ENCODE measurements at regions not wholly inside any gene's neighbourhood (a gene's known extent, or its start where the extent isn't known, plus 50 kb on each side); places are given as distances from the start of the nearest gene placed in this dataset.

DNA sequence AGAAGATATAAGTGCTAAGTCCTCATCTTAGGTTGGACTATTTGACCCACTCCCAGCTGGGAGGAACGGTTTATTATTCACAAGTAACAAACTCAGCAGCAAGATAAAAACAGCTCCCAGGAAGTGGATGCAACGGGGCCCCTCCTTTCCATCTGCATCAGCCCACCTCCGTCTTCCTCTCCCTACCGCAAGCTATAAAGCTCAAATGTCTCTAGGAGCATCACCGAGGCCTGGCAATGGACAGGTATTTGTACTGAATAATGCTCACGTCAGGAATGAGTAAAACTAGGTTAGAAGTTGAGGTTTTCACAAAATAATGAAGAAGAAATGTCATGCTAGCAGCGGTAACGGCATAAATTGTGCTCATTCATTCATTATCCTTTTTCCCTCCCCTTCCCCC lies 408.7 kb upstream of the PSMD7 start:
- no peak for DNase-seq (ENCODE audit: insufficient read length)
- no peak for TF ChIP-seq POLR2AphosphoS5 (IDR thresholded peaks at IDR 0.05; ENCODE audit: low read depth, low read length)
- no peak for TF ChIP-seq TAF1 (IDR thresholded peaks at IDR 0.05; ENCODE audit: borderline replicate concordance, low read depth, low read length)
- TF ChIP-seq POLR2A (IDR thresholded peaks at IDR 0.05; ENCODE audit: low read depth, low read length): no peak
- FAIRE-seq: no peak

DNA sequence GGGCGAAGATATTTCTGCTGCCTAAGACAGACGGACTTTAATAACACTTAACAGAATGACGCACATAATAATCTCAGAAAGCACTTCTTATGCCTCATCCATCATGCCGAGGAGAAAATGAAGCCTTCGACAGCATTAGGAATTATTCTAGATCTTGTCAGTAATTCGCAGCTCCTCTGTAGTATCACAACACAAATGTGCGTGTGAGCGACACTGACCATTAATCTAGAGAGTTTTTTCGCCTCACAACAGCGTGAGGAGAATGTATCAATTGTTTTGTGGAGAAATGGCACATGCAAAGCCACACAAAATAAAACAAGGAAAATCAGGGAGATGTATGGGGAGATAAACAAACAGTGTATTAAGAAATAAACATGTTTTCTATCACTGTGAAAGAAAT lies 410.2 kb upstream of the PSMD7 start:
- no peak for TF ChIP-seq POLR2AphosphoS5 (IDR thresholded peaks at IDR 0.05; ENCODE audit: low read depth, low read length)
- no peak for TF ChIP-seq POLR2A (IDR thresholded peaks at IDR 0.05; ENCODE audit: low read depth, low read length)
- TF ChIP-seq TAF1 (IDR thresholded peaks at IDR 0.05; ENCODE audit: borderline replicate concordance, low read depth, low read length): no peak
- no peak for DNase-seq (ENCODE audit: insufficient read length)

DNA sequence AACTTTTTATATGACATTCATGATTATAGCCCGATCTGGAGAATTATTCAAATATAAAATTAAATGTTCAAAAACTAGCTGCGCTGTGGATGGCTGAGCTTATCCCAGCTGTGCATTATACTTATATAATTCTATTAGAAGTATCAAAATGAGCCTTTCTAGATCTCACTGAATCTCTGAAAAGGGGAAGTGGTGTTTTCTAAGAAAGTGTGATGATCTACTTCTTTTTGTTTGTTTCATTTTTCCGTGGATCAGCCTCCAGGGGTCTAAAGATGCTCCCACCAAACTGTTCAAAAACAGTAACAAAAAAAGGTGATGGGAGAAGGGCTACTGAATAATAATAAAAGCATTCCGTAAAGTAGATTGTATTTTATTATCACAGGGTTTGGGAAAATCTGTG lies 411.3 kb upstream of the PSMD7 start:
- DNase-seq (ENCODE audit: insufficient read length) (no peak), FAIRE-seq (no peak)
- TF ChIP-seq TAF1 (IDR thresholded peaks at IDR 0.05; ENCODE audit: borderline replicate concordance, low read depth, low read length): no peak
- TF ChIP-seq POLR2A (IDR thresholded peaks at IDR 0.05; ENCODE audit: low read depth, low read length): no peak
- TF ChIP-seq POLR2AphosphoS5 (IDR thresholded peaks at IDR 0.05; ENCODE audit: low read depth, low read length): no peak

More for the DNA sequence above, 410.2 kb upstream of the PSMD7 start:
- FAIRE-seq: no peak

DNA sequence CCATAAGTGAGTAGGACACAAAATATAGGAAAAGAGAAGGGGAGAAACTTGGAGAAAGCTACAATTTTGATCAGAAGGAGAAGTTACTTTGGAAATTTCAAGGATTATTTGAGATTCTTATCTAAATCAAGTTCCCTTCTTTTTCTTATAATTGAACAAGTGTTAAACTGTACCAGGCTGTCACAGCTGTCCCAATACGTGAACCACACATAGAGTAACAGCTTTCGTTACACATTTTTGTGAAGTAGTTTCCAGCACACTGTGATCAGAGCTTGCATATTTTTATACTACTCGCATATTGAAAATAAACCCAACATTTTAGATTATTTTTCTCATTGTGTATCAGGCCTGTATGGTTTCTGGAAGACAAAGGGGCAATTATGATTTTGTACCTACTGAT lies 412.8 kb upstream of the PSMD7 start:
- FAIRE-seq: no peak
- DNase-seq (ENCODE audit: insufficient read length): no peak
- TF ChIP-seq POLR2A (IDR thresholded peaks at IDR 0.05; ENCODE audit: low read depth, low read length) (no peak), POLR2AphosphoS5 (IDR thresholded peaks at IDR 0.05; ENCODE audit: low read depth, low read length) (no peak), TAF1 (IDR thresholded peaks at IDR 0.05; ENCODE audit: borderline replicate concordance, low read depth, low read length) (no peak)

DNA sequence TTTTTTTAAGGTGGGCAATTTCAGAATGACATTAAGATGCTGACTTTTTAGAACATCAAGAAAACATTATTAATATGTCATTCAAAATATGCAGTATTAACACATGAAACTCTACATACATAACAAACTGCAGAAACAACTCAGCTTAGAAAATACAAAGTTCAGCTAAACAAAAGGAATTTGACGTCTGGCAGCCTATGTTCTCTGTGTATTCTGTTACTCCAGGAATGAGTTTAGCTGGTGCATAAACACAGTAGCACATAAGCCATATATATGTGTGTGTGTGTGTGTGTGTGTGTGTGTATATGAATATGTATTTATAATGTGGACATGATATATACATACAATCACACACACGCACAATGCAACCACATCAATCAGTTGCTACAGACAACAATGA lies 413.5 kb upstream of the PSMD7 start:
- no peak for FAIRE-seq
- TF ChIP-seq POLR2A (IDR thresholded peaks at IDR 0.05; ENCODE audit: low read depth, low read length) (no peak), POLR2AphosphoS5 (IDR thresholded peaks at IDR 0.05; ENCODE audit: low read depth, low read length) (no peak), TAF1 (IDR thresholded peaks at IDR 0.05; ENCODE audit: borderline replicate concordance, low read depth, low read length) (no peak)
- no peak for DNase-seq (ENCODE audit: insufficient read length)

DNA sequence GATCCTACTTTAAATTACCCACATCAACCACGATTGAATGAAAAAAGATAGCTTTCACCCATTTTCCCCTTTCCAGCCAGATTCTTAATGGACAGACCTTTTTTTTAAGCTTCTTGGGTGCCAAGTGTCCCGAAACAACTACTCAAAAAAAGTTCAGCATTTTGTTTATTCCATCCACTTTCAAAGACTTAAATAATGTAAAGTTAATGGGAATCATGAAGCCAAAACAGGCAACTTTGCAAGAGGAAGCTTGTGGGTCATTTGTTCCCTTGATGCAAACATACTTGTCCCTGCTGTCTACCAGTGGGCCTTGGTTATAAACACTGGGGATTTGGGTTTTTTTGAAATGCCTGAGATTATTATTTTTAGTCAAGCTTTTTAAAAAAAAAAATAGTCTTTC lies 414.0 kb upstream of the PSMD7 start:
- TF ChIP-seq POLR2AphosphoS5 (IDR thresholded peaks at IDR 0.05; ENCODE audit: low read depth, low read length): no peak
- TF ChIP-seq POLR2A (IDR thresholded peaks at IDR 0.05; ENCODE audit: low read depth, low read length): no peak
- TF ChIP-seq TAF1 (IDR thresholded peaks at IDR 0.05; ENCODE audit: borderline replicate concordance, low read depth, low read length): no peak
- FAIRE-seq (no peak), DNase-seq (ENCODE audit: insufficient read length) (no peak)

DNA sequence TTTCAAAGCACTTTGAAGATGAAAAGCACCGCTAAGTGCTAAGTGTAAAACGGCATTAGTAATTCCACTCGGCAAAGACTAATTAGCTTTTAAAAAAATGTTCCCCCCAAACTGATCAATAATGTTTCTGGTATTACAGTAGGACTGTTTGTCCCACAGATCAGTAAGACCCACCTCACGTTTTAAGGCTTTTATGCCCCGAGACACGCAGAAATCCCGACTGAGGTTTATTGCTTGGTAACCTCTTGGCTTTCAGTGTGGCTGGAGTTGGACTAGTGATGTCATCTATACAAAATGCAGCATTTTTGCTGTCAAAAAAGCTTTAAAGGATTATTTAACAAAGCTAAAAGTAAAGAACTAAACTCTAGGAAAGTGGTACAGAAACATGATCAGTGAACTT lies 414.6 kb upstream of the PSMD7 start:
- DNase-seq (ENCODE audit: insufficient read length) (no peak), FAIRE-seq (no peak)

DNA sequence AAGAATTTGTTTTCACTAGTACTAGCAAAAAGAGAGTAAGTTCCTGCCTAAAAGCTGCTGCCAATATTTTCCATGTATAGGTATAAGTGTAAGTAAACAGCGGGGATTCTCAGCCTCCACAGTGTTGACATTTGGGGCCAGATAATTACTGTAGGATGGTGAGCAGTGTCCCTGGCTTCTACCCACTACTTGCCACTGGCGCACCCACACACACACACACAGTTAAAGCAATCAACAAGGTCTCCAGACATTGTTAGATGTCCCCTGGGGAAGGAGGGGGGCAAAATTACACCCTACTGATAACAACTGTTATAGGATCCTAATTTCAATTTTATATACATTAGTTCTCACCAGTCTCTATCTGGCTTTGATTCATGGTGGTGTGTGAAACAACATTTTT lies 417.0 kb upstream of the PSMD7 start:
- TF ChIP-seq TAF1 (IDR thresholded peaks at IDR 0.05; ENCODE audit: borderline replicate concordance, low read depth, low read length) (no peak), POLR2A (IDR thresholded peaks at IDR 0.05; ENCODE audit: low read depth, low read length) (no peak), POLR2AphosphoS5 (IDR thresholded peaks at IDR 0.05; ENCODE audit: low read depth, low read length) (no peak)
- no peak for DNase-seq (ENCODE audit: insufficient read length)
- no peak for FAIRE-seq

More for the DNA sequence above, 414.6 kb upstream of the PSMD7 start:
- TF ChIP-seq TAF1 (IDR thresholded peaks at IDR 0.05; ENCODE audit: borderline replicate concordance, low read depth, low read length): no peak
- TF ChIP-seq POLR2AphosphoS5 (IDR thresholded peaks at IDR 0.05; ENCODE audit: low read depth, low read length): no peak
- TF ChIP-seq POLR2A (IDR thresholded peaks at IDR 0.05; ENCODE audit: low read depth, low read length): no peak

DNA sequence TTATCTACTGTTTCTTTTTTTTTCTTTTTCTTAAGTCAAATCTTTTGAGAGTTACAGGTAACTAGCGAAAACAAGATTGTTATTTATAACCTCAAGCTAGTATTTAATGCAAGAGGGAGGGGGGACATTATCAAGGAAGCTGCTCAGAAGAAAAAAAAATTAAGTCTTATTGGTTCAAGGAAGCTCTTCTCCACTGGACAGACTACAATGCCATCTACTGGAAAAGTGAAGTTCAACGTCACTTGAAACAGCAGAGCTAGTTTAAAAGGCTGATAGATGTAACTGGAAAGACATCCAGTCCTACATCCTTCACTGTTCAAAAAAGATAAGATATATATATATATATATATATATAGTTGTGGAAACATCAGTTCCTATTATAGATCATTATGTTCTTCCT lies 418.0 kb upstream of the PSMD7 start:
- no peak for DNase-seq (ENCODE audit: insufficient read length)

DNA sequence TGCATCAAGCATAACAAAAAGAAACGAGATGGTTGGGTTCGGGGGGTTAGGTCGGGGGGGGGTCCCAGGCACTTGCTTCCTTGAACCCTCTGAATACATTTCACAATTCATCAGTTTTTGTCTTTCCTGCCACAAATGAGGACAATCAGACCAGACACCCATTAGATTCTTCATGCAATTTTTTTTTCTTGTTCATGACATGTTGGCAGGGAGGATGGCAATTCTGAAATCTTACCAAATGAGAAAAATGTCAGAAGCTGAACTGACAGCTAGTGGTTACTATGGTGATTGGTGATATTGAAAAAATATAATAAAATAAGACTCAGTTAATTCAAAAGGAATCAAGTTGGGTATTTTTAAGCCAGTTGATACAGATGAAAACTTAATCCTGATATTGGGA lies 419.5 kb upstream of the PSMD7 start:
- no peak for FAIRE-seq
- no peak for TF ChIP-seq POLR2A (IDR thresholded peaks at IDR 0.05; ENCODE audit: low read depth, low read length)

More for the DNA sequence above, 418.0 kb upstream of the PSMD7 start:
- FAIRE-seq: no peak
- TF ChIP-seq TAF1 (IDR thresholded peaks at IDR 0.05; ENCODE audit: borderline replicate concordance, low read depth, low read length) (no peak), POLR2A (IDR thresholded peaks at IDR 0.05; ENCODE audit: low read depth, low read length) (no peak), POLR2AphosphoS5 (IDR thresholded peaks at IDR 0.05; ENCODE audit: low read depth, low read length) (no peak)

DNA sequence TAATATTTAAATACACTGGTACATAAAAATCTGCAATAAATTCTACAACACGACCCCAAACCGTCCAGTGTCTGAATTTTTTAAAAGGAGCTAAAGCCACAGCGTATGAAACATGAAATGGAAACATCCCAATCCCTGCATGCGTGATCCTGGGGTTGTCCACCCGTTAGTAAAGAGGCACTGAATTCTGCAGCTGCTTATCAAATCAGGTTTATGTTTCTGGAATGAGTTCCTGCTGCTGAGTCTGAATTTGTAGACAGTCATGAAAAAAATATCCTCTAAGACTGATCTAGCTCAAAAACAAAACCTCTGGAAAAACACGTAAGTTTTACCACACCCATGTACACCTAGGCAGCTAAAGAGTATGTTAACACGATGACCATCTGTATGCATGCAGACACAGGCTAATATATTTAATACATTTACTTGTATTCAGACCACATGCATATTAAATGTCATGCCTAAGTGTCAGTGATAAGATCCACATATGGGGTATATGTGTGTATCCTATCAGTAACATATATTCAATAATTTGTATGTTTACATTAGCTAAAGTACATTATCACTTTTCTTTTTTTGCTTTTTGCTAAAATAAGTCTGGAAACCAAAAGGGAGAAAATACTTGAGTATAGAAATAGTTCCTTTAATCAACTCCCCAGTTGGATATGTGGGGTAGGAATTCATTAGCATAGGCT lies 420.5 kb upstream of the PSMD7 start:
- FAIRE-seq (no peak), DNase-seq (ENCODE audit: insufficient read length) (no peak)
- no peak for TF ChIP-seq POLR2AphosphoS5 (IDR thresholded peaks at IDR 0.05; ENCODE audit: low read depth, low read length)

More for the DNA sequence above, 419.5 kb upstream of the PSMD7 start:
- DNase-seq (ENCODE audit: insufficient read length): no peak

DNA sequence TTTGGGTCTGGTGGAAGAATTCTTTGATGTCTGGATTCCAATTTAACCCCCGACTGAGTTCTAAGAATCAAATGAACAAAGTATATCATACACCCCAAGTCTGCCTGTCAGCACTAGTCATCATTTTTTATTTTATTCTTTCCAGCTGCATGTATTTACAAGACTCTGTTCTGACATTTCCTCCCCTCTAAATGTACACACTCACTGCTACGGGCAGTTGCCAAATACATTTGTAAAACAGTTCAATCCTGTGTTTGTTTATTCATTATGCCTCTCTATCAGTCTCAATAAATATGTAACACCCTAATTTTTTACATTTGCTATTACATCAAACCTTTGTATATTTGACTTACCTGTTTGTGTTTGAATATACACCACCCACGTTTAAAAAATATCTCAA lies 422.3 kb upstream of the PSMD7 start:
- no peak for TF ChIP-seq POLR2AphosphoS5 (IDR thresholded peaks at IDR 0.05; ENCODE audit: low read depth, low read length)
- no peak for TF ChIP-seq TAF1 (IDR thresholded peaks at IDR 0.05; ENCODE audit: borderline replicate concordance, low read depth, low read length)
- TF ChIP-seq POLR2A (IDR thresholded peaks at IDR 0.05; ENCODE audit: low read depth, low read length): no peak
- no peak for DNase-seq (ENCODE audit: insufficient read length)
- no peak for FAIRE-seq

DNA sequence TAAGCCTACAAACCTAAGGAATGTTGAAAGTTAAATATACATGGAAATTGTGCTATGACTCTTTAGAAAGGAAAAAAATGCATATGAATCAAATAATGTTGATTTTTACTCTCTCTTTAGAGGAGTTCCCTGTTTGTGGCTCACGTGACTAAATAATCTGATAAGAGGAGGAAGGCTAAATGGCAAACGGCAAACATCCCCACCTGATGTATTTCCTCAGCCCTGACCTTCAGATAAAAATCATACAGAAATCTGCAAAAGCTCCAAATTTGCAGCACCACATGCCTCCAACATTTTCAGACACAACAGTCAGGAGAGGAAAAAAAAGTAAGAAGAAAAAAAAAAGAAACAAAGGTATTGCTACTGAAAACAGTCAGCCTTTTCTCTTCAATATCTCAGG lies 423.0 kb upstream of the PSMD7 start:
- no peak for DNase-seq (ENCODE audit: insufficient read length)
- no peak for TF ChIP-seq TAF1 (IDR thresholded peaks at IDR 0.05; ENCODE audit: borderline replicate concordance, low read depth, low read length)
- TF ChIP-seq POLR2A (IDR thresholded peaks at IDR 0.05; ENCODE audit: low read depth, low read length): no peak
- no peak for TF ChIP-seq POLR2AphosphoS5 (IDR thresholded peaks at IDR 0.05; ENCODE audit: low read depth, low read length)
- no peak for FAIRE-seq
